GM21423 (cell line): ENCODE measurements at regions not wholly inside any gene's neighbourhood (a gene's known extent, or its start where the extent isn't known, plus 50 kb on each side); places are given as distances from the start of the nearest gene placed in this dataset.

ENCODE experiments used
- ATAC-seq: cut with Tn5 transposase; IDR thresholded peaks from one replicate; pipeline ENCODE4 v1.9.1; 2021; ENCODE audit warnings: mild to moderate bottlenecking, moderate library complexity; ENCODE audit not compliant: unreplicated experiment

DNA sequence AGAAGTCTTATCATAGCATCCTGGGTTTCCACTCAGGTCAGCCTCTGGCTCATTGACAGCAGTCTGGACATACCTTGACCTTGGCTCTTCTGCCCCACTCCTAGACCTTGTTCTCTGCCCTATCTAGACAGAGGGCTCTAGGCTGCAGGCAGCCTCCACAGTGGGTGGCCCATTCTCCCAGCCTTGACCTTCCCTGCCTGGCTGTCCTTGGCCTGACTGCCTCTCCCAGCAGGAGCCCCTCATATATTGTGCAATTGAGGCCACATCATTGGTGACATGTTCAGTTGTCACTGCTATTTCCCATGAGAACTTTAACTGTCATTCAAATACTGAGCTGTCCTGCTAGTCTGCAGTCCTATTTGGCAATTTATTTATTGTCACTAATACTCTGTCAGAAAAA is 503.4 kb downstream of the PLXNA4 start:
- no peak for ATAC-seq

DNA sequence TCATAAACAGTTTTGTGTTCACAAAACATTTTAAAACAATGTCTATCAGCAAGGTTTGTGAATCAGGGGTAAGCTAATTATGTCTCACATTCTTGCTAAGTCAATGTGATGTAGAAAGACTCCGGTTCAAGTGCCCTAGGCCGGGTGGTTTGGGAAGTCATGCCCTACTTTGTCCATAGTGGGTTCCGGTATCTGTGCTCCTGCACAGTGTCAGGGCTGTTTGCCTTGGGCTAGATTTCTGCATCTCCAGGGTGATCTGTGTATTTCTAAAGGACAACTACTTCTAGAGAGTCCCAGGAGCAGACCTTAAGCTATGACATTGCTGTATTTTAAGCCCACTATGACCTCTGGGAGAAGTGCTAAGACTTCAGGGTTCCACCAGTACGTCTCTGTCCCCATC is 504.1 kb downstream of the PLXNA4 start:
- no peak for ATAC-seq

DNA sequence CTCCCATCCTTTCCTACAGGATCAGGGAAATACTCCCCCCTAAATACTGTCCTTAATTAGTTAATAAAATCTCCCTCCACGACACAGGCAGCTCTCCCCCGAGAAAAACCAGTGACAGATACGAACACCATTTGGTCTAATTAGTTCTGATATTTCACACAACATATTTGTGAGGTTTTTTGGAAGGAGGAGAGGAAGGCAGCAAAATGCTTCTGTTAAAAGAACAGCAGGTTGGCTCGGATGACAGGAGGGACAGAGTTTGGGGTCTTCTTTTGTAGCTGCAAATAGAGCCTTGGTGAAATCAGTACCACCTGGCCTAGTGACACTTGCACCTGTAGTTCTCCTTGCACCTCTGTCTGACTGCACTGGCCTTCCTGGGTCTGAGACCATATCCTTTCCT is 507.0 kb downstream of the PLXNA4 start:
- ATAC-seq, result no peak

DNA sequence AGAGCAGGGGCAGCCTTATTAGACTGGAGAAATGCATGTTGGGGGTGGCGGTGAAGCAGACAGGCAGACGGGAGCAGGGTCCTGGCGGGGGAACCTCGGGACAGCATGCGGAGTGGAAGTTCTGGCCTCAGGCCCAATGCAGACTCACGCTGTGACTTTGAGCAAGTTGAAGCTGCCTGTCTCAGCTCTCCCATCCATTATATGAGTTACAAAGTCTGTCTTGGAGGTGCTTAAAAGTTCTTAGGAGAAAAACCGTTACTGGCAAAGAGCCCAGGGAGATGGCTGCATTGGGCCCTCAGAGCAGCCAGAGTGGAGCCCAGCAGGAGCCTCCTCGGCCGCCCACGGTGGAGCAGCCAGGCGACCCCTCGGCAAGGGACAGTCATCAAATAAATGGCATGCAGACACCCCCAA is 509.5 kb downstream of the PLXNA4 start:
- no peak for ATAC-seq

DNA sequence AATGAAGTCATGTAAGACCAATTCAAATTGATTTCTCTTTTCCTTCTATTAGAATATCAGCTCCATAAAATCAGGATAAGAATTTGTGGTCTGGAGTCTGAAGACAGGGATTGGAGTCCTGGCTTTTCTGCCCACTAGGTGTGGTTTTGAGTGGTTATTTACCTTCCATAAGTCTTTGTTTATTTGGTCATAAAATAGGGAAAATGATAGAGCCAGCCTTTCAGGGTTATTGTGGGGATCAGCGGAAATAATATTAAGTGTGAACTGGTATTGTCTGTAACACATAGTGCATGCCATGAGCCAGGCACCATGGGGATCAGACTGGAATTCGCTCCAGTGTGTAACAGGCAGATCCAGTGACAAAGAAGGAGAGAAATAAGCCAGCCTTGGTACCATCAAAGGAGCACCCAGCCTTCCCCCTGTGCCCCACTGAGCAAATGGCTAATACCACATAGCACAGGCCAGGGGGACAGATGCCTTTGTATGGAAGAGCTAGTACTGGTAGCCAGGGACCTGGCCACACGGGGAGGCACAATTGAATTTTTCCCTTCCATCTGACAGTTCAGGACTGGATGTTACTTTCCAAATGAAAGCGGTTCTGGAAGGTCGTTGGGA is 509.7 kb upstream of the PODXL start:
- ATAC-seq, result no peak

DNA sequence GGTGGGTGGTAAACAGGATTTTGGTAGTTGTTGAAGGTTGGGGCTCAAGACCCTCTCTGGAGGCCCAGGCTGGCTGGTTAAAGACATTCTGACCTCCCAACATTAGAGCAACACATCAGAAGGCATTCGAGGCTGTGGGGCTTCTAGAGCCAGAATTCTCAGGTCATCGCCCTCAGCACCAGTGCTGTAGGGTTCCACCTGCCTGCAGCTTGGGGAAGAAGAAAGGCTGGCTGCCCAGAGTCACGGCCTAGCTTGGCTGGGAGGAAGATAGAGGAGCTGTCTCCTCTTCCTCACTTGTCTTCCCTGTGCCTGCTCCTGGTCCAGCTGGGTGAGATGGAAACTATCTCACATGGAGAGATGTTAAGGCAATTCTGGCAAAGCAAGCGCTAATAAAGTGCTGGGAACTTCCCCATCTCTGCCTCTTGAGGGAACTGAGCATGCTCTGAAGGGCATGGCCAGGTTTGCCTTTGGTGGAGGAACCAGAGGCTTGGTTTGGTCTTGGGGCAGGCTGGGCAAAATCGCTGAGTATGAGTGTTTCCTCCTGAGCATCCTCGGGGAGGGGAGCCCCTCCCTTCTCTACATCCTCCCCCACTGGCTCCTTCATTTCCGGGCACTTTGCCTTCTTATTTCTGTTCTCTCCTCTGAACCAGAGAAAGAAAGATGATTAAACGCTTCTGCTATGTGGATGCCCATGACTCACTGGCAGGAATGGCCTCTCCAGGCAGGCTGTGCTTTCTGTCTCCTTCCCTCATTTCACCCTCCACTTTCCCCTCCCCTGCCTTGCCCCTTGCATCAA is 509.0 kb upstream of the PODXL start:
- ATAC-seq, result no peak

DNA sequence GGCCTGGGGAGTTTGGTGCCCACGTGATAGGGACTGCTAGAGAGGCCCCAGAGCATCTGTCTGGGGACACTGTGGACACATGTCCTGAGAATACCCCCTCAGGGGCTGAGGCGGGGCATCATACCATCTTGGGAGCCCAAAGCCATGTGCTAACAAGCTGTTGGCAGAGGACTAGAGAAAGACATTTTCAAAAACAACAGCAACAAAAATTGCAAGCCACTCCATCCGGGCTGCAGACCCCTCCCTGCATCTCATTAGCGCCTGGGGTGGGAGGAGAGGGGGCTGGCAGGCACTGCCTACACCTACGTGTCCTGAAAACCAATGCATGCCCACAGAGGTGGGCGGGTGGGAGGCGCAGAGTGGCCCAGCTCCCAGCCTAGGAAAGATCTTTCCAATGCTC is 507.4 kb upstream of the PODXL start:
- no peak for ATAC-seq

DNA sequence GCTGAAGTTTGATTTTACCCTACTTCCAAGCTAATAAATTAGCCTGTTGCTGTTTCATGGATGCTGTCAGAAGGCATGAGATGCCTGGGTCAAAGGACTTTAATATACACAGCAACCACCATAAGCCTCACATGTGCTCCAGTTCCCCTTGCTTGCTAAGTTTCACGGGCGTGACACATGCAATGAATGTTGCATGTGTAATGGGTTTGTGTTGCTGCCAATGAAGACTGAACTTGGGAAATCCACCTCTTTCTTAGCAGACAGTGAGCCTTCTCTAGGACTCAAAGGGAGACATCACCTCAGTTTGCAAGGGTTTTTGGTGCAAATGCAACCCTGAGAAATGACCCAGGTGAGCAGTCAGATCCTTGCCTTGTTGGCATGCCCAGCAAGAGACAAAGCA is 505.5 kb upstream of the PODXL start:
- ATAC-seq, result no peak

DNA sequence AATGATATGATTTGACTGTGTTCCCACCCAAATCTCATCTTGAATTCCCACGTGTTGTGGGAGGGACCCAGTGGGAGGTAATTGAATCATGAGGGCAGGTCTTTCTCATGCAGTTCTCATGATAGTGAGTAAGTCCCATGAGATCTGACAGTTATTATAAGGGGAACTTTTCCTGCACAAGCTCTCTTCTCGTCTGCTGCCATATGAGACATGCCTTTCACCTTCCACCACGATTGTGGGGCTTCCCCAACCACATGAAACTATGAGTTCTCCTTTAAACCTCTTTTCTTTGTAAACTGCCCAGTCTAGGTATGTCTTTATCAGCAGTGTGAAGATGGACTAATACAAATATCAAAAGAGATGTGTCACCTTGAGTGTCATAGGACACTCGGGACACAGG is 502.7 kb upstream of the PODXL start:
- ATAC-seq, result no peak

DNA sequence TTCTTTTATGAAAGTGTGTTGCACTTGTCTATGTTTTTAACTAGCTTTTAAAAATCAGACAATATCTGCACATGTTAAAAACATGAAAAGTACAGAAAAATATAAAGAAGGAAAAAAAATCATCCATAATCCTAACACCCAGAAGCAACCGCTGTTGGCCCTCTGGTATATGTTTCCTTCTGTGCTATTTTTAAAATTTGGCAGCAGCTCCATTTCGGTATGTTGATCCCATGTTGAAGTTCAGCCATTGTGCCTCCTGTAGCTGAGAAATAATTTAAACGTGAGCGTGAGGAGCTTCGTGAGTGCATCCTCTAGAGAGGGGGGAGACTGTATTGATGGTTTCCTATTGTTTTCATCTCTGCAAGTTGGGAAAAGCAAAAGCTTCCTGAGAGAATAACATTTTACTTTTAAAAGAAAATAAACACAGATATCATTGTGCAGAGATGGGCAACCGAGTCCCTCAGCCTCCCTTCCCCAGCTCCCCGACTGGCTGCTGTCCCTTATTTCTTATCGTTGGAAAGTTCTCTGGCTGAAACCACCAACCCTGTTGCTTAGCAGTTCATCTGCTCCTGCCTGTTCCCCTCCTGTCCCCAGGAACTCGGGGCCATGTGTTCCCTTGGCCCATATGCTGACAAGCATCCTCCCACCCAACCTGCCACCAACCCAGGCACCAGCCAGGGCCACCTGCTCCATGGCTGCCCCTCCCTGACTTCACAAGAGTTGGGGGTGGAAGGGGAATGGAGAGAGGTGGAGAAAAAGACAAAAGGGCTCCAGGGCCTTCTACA is 499.1 kb upstream of the PODXL start:
- ATAC-seq, result no peak

DNA sequence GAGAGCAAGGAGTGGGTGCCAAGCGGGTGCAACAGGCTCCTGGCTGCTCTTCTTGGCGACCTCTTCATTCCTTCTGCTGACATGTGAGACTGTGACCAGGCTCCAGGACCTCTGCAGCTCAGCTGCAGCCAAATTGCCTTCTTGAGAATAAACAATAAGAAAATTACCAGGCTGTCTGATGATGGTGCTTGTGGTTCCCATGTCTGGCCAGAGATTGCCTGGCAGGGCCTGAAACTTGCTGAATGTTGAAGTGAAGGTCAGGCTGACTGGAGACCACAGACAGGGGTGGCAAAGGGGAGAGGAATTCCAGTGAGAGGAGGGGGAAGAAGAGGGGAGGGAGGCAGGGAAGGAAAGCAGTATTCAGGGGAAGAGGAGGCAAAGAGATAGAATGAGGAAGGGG is 497.4 kb upstream of the PODXL start:
- ATAC-seq, result no peak

DNA sequence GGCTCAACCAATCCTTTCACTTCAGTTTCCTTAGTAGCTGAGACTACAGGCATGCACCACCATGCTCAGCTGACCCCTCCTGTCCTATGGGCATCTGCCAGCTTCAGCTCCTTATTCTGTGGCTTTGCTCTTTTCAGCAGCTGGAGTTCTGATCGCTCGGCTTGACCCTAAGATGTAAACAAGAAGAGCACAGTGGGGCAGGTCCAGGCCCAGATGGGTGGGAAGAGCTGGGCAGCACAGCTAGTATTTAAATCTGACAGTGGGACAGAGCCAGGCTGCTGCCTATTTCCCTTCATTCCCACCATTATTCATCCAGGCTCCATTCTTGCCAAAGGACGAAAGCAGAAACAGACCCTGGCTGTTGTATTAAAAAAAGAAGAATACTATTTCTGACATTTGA is 494.9 kb upstream of the PODXL start:
- no peak for ATAC-seq

DNA sequence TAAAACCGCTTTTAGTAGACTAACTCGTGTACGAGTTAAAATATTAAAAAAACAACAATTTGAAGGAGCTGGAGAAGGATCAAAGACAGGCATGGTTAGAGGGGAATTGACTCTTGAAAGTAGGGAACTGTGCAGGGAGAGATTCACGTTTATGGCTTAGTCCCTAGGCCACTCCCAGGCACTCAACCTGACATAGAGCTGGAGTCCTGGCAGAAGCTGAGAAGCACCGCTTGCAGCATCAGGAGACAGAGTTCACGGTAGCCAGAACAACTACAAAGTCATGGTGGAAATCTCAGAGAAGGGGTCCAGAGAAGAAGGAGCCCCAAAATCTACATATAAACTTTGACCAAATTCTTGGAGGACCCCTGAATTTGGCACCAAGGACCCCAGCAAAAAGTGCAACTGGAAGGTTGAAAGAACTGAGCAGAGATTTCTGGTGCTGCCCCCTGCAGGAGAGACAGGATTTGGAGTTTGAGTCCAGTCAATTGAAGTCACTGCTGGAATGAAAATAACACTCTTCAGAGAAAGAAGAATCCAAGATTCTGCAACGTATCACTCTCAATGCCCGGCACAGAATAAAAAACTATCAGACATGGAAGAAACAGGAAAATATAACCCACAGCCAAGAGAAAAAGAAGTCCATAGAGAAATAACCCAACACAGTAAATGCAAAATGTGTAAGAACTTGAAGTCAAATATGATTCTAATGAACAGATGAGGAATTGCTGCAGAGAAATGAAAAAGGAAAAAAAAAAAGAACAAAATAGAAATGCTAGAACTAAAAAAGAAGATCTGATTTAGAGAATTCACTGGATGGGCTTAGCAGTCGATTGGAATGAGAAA is 493.3 kb upstream of the PODXL start:
- ATAC-seq, result no peak

DNA sequence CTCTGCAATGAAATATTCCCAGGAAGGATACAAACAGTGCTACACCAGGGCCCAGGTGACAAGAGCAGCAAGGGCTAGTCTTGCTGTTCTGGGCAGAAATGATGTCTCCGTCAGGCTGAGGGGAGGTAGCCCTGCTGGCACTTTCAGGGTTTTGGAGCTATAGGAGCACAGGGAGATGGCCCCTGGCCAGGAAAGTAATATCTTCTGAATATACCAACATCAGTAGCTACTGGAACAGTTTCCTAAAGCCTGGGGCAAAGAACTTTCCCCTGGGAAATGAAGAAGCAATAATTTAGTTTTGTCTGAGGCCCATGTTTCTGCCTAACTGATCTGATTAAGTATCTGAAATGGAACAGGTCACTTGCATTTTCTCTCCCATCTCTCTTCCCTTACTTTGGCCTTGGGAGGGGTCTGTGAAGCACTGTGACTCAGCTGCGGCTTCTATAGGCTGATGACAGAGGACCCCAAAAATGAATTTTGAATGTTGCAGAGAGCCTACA is 489.1 kb upstream of the PODXL start:
- ATAC-seq, result no peak

DNA sequence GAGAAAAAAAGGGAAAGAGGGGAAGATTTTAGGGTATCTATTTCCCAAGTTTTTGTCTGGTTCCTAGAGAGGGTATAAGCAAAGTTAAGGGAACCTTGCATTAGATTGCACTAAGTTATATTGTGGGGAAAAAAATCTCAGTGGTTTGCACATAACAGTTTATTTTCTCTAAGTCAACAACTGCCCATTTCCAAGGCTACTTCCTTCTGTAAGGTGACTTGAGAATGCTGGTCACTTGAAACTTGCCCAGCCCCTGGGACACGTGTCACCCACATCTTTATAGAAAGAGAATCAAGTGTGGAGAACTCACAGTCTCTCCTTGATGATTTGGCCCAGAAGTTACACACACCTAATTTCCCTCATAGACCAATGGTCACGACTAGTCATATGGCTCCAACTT is 488.6 kb upstream of the PODXL start:
- ATAC-seq, result no peak

DNA sequence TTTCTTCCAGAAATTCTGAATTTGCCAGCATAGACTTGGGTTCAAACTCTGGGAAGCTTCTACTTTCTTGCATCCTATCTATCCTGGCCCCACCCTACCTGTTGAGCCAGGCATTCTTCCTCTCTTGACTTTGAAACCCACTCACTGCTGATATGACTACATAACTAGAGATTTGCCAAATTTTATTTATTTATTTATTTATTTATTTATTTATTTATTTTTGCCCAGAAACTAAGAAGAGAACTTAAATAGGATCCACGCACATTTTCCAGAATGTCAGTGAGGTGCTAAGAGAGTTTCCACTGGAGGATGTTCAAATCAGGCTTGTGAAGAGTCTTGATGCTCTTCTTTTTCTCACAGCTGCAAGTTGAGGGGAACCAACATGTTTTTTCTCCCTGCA is 487.8 kb upstream of the PODXL start:
- no peak for ATAC-seq

DNA sequence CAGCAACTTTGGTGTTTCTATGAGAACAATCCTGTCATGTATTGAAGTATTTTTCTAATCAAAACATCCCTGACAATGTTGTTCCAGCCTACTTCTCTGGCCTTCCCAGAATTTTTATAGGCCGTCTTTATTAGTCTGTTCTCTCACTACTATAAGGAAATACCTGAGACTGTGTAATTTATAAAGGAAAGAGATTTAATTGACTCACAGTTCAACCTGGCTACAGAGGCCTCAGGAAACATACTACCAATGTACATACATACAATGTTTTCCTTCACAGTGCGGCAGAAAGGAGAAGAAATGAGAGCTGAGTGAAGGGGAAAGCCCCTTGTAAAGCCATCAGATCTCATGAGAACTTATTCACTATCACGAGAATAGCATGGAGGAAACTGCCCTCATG is 484.7 kb upstream of the PODXL start:
- ATAC-seq, result no peak

DNA sequence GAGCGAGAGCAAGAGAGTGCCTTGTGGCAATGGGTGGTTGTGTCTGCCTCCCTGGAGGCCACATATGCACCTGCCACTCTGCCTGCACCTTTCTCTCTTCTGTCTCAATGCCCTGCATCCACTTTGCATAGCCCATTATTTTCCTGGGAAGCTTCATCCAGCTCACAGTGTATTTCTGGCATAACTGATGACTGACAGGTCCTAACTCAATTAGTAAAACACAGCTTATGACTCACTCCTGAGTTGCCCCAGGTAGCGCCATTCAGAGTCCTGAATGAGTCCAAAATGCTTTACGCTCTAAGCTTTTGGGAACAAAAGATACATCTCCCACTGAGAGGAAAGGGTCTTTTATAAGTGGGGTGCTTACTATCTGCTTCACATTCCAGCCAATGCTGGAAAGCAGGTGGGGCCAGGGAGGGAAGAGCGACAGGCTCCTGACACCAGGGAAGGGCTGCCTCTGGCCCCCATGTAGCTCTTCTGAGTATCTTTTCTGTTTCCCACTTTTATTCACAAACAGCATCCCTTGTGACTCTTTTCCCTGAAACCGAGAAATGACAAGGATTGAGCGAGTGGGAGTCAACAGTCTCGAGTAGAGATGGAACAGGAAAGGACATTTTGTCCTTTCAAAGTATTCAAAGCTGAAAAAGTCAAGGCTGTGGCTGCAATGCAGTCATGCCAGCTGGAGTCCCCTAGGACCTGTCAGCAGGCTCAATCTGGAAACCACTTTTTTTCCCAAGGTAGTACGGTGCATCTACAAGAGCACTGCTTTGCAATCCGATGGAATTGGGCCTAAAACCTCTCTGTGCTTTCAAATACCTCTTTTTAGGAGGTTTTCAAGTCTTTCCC is 479.3 kb upstream of the PODXL start:
- ATAC-seq, result no peak

DNA sequence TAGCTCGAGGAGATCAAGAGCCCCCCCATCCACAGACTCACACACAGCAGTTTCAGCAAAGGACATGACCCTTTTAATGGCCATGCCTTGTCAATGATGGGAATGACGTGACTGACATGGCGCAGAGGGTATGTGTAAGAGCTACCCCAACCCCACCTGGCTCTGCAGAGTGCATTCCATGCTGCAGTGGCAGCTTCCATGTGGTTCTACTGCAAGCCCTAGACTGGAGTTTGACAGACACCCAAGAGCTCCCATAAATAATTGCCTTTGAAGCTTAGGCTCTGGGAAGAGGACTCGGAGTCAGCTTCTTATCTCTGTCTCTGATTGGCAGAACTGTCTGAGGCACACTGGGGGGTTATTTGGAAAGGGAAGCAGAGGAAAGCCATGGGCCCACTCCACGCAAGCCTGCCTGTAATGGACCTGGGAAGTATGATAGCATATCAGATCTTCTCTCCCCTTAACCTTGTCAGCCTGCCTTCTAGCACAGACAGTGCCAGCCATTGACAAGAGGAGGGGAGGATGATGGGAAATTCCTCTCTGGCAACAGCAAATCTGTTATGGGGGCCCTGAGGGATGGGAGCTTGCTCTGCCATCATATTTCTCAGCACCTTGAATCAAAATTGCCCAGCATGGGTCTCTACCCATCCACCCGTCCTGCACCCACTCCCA is 478.5 kb upstream of the PODXL start:
- ATAC-seq, result no peak

DNA sequence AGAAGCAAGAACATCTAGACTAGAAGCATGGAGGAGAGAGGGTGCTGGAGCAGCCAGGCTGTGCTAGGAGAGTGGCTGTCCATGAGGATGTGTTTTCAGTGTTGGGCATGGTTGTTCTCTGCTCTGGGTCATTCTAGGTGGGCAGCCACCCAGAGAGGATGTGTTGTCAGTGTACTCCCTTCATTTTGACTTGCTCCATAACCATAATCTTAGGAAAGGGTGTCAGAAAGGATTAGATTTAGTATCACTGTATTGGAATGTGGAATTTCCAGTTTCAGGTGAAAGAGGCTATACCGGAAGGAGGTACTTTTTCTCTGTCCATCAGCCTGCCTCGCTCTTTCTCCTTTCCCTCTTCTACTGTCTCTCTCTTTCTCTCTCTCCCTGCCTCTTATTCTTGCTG is 474.5 kb upstream of the PODXL start:
- ATAC-seq, result no peak
